D341Med (cell line): ENCODE measurements at regions not wholly inside any gene's neighbourhood (a gene's known extent, or its start where the extent isn't known, plus 50 kb on each side); places are given as distances from the start of the nearest gene placed in this dataset.

ENCODE experiments used
- DNase-seq: peaks from one replicate; pipeline ENCODE4 v3.0.0; 2012; ENCODE audit warnings: low spot score

DNA sequence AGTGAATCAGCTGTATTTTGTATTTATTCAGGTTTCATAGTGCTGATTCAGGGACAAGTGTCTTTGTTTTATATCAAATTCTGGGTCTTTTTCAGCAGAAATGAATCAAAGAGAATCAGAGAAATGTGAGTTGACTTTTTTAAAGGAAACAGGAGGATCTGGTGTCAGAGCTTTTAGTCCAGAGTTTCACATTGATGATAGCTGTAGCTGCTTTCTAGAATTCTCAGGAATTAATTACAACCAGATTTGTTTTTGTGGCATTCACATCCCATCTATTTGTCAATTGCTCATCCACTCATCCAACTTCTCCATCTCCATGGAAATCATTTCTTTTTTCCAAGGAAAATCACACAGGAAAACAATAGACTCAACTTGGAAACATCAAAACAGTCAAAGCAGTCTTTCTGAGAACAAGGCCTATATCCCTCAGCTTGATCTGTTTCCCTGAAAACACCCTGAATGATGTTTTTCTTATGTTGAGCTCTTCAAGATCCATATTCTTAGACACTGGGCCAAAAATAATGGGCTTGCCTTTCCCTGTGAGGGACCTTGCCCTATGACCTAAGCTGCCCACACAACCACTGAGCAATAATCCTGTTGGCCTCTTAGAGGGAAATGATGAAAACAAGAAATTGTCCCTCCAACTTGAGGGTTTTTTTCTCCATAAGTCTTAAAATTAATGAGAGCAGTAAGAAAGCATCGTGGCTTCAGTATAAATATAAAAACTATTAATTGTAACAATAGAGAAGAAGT is 249.5 kb upstream of the FN1 start:
- DNase-seq, result no peak

DNA sequence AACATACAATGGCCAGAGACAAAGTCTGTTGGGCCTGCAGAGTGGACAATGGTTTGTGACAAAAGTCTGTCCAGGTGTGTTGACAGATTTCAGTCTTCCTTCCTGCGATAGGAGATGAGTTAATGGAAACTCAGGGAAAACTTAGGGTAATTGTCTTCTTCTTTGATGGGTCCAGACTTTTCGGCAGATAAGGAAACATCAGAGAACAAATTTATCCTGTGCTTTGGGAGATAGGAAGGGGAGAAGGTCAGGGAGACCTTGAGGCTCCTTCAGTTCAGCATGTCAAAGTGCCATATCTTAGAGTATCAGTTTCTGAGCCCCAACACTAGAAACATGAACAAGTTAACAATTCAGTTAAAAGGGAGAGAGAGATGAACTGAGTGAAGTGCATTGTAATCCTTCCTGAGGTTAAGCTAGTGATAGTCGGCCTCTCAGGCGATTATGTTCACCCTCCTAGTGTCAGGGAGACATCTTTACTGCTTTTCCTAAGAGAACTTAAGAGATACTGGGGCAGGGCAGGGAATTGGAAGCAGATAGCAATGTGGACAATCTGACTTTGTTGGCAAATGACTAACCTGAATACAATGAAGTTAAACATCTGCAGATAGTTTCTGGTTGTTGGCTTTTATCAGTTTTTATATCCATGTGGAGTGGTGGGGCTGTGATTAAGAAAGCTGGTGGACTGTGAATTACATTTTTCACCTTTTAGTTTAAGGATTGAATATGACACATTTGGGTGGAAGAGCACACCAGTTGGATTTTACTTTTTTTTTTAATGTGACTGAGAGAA is 248.8 kb upstream of the FN1 start:
- DNase-seq, result no peak

DNA sequence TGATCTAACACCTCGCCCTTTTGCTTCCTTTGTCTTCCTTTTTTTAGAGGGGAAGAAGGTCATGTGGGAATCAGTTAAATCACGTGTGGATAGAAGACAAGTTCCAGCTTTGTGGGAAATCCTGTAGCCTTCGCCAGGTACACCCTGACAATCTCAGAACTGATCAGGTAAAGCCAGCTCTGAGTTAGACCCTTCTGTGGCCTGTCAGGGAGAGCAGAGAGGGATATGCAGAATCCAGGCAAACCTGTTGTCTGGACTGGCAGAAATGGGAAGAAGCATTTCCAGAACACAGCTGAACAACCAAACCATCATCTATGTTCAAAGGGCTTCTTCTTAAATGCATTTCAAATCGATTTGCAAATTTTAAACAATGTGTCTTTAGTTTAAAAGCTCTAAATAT is 247.4 kb upstream of the FN1 start:
- no peak for DNase-seq

DNA sequence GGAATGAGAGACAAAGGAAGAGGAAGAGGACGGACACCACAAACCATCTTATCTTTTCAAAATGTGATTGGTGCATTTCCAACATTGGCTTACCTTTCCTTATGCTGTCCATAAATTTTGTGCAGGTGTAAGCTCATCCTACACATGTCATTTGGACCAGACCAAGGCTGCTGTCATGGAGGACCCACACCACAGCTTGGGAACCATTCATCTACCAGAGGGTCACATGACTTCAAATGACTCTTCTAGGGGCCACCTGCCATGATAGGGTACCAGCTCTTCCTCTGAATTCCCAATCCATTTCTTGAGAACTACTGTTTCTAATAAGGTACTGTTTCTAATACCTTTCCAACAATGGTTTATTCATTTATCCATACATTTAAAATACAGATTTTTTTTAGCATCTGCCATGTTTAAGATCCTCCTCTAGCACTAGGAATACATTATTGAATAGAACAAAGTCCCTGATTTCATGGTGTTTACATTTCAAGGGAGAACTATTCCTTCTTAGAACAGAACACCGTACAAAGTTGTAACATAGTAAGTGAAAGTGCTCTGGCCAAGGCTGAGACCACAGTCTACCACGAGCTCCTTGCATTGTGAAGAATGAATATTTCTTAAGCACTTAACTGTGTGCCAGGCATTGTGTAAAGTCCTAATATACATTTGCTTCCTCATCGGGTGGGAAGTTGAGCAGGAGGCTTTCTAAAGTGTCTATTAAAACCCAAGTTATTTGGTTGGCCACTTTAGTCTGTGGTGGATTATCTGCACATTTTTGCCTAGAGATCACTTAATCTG is 246.1 kb upstream of the FN1 start:
- no peak for DNase-seq

DNA sequence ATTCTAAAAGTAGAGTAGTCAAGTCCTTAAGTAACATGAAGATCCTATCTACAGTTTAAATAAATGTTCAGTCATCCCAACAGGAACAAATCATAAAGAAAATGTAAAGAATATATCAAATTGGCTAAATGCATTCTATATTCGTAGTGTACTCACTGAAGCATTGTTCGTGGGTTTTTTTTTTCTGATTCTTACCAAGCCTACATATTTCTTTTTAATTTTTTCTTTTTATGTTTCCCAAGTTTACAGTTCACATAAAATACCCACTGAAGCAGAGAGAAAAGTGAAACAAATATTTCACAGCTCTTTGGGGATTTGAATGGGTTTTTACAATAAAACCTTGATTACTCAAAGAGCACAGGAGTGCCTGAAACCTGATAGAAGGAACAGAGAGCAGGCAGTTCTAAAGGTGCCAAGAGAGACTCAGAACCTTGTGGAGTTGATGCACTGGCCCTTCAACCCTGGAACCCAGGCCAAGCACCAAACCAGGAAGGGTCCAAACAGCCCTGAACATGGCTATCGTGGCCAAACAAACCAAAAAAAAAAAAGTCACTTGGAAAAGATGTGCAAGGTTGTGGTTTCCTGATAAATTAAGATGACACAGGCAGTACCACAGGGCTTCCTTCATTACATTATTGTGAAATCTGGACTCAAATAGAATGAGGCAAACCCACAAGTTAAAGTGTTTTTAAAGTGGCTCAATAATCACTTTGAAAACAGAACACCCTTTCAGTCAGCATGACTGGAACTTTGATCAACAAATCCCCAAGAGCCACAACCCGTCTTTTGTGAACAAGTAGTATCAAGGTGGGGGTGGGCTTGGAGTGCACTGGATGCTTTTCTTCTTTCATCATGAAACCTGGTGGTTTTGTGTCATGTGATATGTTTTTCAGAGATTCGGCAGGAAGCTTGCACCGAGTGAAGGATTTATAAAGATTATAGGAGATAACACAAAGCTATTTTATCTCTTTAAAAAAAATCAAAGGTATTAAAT is 245.0 kb upstream of the FN1 start:
- DNase-seq, result no peak

DNA sequence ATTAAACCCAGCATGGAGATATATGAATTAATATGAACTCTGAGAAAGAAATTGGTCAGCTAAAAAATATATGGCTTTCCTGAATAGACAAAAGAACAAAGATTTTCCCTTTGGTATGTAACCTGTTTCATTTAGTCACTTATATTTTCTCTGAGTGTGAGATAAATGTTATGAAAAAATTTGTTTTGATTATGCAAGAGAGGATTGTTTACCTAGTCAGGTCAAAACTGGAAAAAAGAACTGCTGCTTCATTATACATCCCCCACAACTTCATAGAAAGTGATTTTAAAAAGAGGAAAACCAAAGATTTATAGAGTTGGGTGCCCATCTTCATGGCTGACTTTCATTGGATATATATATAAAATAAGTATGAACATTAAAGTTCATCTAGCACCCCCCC is 242.2 kb upstream of the FN1 start:
- DNase-seq, result no peak

DNA sequence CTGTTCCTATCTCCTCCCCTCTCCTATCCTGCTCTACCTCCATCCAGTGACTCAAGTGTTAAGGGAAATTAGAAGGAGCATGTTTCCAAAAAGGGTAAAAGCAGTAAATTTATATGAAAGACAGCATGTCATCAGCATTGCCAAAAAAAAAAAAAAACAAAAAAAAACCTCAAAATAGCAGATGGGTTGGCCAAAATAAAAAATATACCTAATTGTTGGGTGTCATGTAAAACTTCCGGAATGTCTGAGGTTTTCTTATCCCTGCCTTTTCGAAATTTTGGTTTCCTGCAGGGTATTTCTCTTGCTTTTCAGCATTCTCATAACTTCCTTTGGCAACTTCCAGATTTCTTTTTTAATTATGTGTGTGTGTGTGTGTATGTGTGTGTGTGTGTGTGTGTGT is 241.6 kb upstream of the FN1 start:
- DNase-seq, result no peak

DNA sequence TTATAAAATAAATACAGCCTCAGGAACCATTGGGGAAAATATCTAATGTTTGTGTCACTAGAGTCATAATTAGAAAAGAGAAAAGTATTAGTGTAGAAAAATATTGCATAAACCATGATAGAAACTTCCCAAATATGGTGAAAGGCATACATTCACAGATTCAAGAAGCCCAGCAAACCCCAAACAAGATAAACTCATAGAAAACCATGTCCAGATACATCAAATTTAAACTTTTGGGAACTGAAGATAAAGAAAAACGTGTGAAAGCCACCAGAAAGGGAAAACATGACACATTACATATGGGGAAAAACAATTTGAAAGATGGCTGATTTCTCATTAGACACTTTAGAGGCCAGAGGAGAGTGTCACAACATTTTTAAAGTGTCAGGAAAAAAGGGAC is 236.5 kb upstream of the FN1 start:
- DNase-seq, result no peak

DNA sequence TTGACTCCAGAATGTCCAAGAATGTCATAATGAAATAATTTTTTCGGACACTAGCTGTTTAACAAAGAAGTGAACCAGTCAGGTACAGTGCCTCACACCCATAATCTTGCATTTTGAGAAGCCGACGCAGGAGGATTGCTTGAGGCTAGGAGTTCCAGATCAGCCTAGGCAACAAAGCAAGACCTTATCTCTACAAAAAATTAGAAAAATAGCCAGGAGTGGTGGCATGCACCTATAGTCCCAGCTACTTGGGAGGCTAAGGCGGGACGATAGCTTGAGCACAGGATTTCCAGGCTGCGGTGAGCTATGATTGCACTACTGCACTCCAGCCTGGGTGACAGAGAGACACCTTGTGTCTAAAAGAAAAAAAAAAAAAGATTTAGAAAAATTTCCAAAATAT is 235.8 kb upstream of the FN1 start:
- DNase-seq, result no peak

DNA sequence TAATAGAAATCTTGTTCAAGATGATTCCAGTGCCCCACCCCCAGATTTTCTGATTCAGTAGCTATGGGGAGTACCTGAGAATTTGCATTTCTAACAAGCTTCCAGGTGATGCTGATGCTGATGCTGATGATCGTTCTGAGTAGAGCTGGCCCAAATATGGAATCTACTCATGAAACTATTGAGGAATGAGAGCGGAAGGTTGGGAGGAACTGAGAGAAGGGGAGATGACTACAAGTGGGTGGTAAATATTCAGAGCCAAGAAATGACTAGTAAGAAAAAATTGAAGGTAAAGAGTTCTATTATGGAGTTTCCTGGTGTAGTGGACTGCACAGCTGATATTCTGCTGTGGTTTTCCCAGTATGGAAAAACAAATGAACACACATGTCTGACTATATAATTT is 235.4 kb upstream of the FN1 start:
- DNase-seq, result no peak

DNA sequence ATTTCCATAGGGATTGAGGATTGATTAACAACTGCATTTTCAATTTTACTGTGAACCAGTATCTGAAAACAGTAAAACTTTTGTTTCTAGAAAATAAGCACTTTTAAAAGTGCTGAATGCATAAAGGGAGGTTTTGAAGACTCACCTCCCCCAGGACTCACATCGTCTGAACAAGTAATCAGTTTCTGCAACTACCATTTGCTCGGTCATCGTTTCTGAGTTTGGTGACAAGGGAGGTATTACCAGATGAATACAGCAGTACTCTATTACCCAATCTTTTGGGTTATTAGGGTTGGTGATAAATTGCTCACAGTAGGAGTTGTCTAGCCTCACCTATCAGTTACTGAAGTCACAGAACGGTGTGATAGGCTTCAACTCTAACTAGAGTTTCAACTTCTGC is 234.5 kb upstream of the FN1 start:
- DNase-seq, result no peak

DNA sequence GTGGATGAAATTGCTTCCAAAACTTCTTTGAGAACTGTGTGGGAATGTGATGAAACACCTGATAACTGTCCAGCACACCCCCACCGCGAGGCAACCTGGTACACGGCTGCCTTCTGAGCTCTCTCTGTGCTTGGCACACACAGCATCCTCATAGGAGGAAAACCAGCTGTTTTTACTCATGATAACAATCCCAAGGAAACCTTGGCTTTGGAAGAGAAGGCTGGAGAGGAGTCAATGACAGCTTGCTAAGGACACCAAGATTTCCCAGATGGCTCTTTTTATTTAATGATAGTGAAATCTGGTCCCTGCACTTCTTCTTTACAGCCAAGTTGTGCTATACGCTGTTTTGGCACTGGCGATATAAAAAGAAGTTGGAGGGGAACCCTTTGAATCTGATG is 232.5 kb upstream of the FN1 start:
- no peak for DNase-seq

DNA sequence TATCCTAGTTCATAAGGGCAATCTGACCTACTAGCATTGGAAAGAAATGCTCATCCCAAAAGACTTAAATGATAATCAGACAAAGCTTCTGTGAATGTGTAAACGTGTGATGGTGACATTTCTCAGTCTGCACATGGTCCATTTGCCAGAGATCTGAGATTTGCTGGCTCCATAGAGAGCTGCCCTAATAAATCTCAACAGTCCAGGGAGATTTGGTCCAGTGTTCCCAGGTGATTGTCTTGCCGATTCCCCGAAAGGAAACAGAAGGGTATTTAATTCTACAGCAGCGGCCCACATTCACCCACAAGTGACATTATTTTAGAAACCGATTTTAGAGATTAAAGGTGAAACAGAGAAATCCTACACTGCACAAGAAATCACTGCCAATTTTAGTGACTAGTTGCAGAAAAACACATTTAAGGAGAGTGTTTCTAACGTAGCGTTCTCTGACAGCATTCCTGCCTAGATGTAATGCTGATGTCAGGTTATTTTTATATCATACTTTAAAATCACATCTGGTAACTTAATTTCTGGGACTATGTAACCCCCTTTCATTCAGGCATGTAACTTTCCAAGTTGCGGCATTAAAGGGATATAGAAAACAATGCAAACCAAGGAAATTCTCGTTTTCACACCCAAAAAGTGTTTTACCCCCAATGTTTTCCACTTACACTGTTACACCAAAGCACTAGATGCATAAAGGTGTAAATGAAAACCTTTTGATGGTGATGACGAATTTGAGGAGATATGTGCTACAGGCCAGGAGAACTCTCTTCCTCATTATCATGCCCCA is 231.9 kb upstream of the FN1 start:
- DNase-seq, result no peak

DNA sequence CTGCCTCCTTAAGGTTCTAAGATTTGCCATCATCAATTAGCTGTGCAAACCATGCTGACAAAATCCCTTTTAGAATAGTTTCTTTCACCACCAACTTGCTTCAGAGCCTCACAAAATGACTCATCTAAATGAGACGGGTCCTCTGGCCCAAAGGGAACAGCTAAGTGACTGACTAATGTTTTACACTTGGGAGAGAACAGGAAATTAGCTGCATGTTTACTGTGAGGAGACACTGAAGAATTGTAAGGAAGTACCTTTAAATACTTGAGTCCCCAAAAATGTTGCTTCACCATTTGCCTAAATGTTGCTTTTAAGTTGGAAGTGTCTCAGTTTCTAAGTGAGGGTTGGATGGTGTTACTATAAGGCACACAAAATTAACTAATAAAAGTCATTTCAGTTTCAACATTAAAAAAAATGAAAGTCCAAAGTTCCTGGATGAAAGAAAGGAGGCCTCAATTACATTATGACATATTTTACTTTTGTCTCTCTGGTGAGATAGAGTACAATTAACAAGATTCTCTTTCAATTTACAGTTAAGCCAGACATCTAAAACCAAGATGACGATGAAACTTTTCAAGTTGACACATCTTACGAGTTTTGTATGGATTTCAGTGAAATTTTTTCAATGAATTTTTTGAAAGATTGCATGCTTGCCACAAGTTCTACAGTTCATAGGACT is 229.1 kb upstream of the FN1 start:
- no peak for DNase-seq

DNA sequence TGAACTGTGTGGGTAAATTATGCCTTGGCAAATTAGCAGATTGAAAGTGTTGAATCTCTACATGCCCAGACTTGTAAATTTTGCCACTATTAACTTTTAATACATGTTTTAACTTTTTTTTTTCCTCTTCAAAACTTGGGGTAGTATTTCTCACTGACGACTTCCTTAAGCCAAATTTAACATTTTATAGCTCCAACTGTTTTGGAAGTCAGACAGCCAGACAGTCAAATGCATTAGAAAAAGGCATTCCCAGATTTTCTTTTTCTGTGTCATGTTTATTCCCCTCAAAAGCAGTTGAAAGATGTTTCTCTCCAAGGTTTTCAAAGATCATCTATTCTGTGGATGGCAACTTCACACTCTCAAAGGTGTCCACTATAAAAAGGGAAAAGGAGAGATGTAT is 226.8 kb upstream of the FN1 start:
- no peak for DNase-seq

DNA sequence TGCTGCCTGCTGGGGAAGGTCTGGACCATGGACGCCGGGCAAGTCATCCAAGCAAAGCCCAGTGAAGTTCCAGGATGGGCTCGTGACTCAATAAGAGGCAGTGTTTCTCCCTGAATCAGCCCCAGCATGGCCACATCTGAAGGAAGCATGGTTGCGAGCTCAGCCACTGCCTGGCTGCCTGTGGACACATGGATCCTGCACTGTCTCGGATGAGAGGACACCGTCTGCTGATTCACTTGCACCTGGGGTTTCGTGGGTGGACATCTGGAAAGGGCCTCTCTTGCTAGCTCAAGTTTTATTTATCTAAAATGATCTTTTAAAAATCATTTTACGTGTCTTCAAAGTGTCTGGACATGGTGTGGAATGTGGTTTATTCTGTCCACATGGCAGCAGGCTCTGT is 224.8 kb upstream of the FN1 start:
- DNase-seq, result no peak

DNA sequence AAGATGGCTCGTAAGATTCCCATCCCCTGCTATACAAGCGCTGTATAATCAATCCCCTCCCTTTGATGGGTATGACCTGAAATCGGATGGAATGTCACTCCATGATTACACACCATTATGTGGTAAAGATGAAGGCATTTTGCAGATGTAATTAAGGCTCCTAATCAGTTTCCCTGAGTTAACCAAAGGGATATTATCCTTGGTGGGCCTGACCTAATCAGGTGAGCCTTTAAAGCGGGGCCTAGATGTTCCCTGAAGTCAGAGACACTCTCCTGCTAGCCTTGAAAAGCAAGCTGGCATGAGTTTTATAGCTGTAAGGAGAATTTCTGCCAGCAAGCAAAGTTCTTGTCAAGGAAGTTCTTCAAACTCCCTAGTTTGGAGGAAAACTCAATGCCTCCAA is 223.8 kb upstream of the FN1 start:
- DNase-seq, result no peak

DNA sequence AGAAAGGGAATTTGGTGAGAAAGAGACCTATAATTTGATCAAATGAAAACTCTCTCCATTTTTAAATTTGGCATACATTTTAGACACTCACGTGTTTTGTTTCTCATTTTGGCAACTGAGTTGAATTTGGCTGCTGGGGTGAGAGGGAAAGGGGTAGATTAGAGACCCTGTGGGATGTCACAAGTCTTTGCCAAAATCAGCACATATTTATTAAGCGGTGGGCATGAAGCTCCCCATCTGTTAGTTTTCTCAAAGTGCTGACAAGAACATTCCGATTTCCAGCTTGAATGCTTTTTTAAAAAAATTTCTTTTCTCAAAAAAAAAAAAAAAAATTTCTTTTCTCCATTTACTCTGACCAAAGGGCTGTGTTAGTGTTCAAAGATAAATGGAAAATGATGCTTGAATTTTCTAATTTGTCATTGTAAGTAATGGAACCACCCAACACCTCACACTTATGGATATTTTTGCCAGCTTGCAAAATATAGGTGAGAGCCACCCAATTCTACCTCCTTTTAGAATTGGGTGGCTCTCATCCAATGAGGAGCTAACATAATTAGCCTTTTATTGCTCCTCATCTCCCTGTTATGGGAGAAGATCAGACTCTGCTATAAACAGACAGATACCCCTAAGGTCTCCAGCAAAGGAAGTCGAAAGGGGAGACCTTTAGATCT is 222.9 kb upstream of the FN1 start:
- no peak for DNase-seq

DNA sequence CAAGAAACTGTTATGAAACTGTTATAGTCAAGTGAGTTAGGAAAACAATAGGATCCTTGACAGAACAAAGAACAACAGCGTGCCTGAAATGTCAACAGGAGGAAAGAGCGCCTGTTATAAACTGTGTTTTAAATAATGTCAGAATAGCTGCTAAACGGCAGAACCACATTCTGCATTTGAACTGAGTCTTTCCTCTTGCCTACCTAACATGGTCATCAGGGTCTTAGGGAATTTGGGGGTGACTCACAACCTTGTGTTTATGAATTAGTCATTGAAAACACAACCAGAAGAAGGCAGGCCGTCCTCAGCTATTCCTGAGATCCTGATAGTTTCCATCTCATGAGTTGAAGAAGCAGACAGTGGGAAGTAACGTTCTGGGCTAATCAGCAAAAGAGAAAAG is 222.0 kb upstream of the FN1 start:
- DNase-seq, result no peak
